ENCODE measurements at regions not wholly inside any gene's neighbourhood (a gene's known extent, or its start where the extent isn't known, plus 50 kb on each side); places are given as distances from the start of the nearest gene placed in this dataset.

DNA sequence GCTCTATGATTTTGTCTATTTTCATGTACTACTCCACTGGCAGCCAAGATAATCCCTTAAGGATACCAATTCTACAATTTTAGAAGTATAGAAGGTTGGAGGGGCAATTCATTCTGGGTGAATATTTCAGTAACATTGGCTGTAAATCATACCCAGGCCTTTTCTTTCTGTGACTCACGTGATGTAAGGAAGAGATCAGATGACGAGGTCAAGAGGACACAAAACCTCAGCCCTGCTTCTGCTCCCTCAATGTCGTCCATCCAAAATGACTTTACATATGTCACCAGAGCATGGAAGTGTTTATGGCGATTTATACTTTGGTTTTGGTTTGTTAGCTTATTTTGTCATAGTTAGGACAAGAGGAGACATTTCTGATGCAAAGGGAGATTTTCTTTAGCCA lies 70.7 kb upstream of the SLC4A4 start (continued):
- TF ChIP-seq TAF1 (IDR thresholded peaks at IDR 0.05; ENCODE audit: borderline replicate concordance, low read depth, low read length) (no peak), NBN (IDR thresholded peaks at IDR 0.05) (no peak), SMARCA5 (IDR thresholded peaks at IDR 0.05) (no peak), SUPT20H (IDR thresholded peaks at IDR 0.05; ENCODE audit: borderline replicate concordance, control insufficient read depth, low read depth, low read length) (no peak), HDAC6 (IDR thresholded peaks at IDR 0.05; ENCODE audit: unreplicated experiment) (no peak), WRNIP1 (IDR thresholded peaks at IDR 0.05; ENCODE audit: borderline replicate concordance, low read depth, low read length) (no peak), FOXK2 (IDR thresholded peaks at IDR 0.05) (no peak)
- TF ChIP-seq, protein P1, sequence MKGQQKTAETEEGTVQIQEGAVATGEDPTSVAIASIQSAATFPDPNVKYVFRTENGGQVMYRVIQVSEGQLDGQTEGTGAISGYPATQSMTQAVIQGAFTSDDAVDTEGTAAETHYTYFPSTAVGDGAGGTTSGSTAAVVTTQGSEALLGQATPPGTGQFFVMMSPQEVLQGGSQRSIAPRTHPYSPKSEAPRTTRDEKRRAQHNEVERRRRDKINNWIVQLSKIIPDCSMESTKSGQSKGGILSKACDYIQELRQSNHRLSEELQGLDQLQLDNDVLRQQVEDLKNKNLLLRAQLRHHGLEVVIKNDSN (IDR thresholded peaks at IDR 0.05; ENCODE audit: borderline replicate concordance, extremely low read length, insufficient read depth, low read depth, low read length), result no peak
- TF ChIP-seq, protein P2, sequence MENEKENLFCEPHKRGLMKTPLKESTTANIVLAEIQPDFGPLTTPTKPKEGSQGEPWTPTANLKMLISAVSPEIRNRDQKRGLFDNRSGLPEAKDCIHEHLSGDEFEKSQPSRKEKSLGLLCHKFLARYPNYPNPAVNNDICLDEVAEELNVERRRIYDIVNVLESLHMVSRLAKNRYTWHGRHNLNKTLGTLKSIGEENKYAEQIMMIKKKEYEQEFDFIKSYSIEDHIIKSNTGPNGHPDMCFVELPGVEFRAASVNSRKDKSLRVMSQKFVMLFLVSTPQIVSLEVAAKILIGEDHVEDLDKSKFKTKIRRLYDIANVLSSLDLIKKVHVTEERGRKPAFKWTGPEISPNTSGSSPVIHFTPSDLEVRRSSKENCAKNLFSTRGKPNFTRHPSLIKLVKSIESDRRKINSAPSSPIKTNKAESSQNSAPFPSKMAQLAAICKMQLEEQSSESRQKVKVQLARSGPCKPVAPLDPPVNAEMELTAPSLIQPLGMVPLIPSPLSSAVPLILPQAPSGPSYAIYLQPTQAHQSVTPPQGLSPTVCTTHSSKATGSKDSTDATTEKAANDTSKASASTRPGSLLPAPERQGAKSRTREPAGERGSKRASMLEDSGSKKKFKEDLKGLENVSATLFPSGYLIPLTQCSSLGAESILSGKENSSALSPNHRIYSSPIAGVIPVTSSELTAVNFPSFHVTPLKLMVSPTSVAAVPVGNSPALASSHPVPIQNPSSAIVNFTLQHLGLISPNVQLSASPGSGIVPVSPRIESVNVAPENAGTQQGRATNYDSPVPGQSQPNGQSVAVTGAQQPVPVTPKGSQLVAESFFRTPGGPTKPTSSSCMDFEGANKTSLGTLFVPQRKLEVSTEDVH (IDR thresholded peaks at IDR 0.05; ENCODE audit: low read depth, partially characterized antibody), result no peak

DNA sequence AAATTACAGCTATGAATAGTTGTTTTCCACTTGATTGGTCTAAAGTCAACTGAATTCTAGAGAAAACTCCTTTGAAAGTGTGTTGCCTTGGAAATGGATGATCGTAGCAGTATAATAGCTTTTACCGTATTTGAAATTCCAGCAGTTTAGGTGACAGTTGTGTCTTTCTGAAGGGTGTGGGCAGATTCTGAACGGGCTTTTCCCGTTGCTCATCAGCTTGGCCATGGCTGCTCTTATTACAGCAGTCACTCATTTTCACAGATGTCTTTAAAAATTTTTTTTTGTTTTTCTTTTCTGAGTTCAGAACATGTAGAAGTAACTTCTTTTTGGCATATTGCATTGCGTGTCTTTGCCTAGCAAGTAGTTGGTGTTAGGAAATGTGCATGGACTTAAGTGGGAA lies 69.6 kb upstream of the SLC4A4 start:
- Histone ChIP-seq H4K20me1 (ENCODE audit: control insufficient read depth, insufficient read depth) (no peaks in the 10 kb centered on the region), H3K79me2 (ENCODE audit: control insufficient read depth, insufficient read depth, low read length) (no peaks in the 10 kb centered on the region), H3K36me3 (ENCODE audit: control insufficient read depth in 2 of 2, insufficient read depth in 2 of 2, low read length in 1 of 2) (no peaks in the 10 kb centered on the region), H3K4me1 (ENCODE audit: control insufficient read depth, insufficient read depth, low read length) (no peaks in the 10 kb centered on the region), H3K27me3 (replicated peaks in 1 of 2; ENCODE audit: control insufficient read depth in 2 of 2, insufficient read depth in 2 of 2, low read length in 1 of 2) (no peaks in the 10 kb centered on the region), H3K27ac (ENCODE audit: control insufficient read depth, insufficient read depth) (no peak overlapping the region), H3K4me2 (ENCODE audit: control insufficient read depth, insufficient read depth) (no peak overlapping the region), H3K9me3 (replicated peaks; ENCODE audit: control insufficient read depth, insufficient read depth, low read length) (no peaks in the 10 kb centered on the region), H3K4me3 (no peak overlapping the region), H2AFZ (ENCODE audit: control insufficient read depth, low read depth, low read length) (no peak overlapping the region), H3K9ac (ENCODE audit: control insufficient read depth, insufficient read depth, low read length) (no peak overlapping the region)
- SMC1A ChIA-PET (ENCODE audit: uncharacterized antibody, unreplicated experiment), result interaction anchor here (0.9 to 3.8 kb wide), 6 partner anchors 9 to 443 kb away, joined by 3 to 21 read pairs (median 10); no protein-coding TSS in a partner anchor
- 68% methylated on average over 5 of the region's 5 CpGs for WGBS (ENCODE audit: insufficient coverage, insufficient replicate concordance, low lambda C conversion rate, missing lambda C conversion rate)
- POLR2A ChIA-PET, result no interaction called here
- DNase-seq (ENCODE audit: low read depth, low spot score) (no peak), ATAC-seq (no peak), FAIRE-seq (no peak)
- in situ Hi-C loops (cut with MboI), result no loop called here
- no TSS peak for BruUV-seq (replicated peaks)
- TF ChIP-seq MYC (IDR thresholded peaks at IDR 0.05; ENCODE audit: insufficient read depth, insufficient read length, insufficient replicate concordance, low read length, severe bottlenecking) (no peak), FOXM1 (IDR thresholded peaks at IDR 0.05; ENCODE audit: low read depth, low read length) (no peak)
- TF ChIP-seq, protein P3, sequence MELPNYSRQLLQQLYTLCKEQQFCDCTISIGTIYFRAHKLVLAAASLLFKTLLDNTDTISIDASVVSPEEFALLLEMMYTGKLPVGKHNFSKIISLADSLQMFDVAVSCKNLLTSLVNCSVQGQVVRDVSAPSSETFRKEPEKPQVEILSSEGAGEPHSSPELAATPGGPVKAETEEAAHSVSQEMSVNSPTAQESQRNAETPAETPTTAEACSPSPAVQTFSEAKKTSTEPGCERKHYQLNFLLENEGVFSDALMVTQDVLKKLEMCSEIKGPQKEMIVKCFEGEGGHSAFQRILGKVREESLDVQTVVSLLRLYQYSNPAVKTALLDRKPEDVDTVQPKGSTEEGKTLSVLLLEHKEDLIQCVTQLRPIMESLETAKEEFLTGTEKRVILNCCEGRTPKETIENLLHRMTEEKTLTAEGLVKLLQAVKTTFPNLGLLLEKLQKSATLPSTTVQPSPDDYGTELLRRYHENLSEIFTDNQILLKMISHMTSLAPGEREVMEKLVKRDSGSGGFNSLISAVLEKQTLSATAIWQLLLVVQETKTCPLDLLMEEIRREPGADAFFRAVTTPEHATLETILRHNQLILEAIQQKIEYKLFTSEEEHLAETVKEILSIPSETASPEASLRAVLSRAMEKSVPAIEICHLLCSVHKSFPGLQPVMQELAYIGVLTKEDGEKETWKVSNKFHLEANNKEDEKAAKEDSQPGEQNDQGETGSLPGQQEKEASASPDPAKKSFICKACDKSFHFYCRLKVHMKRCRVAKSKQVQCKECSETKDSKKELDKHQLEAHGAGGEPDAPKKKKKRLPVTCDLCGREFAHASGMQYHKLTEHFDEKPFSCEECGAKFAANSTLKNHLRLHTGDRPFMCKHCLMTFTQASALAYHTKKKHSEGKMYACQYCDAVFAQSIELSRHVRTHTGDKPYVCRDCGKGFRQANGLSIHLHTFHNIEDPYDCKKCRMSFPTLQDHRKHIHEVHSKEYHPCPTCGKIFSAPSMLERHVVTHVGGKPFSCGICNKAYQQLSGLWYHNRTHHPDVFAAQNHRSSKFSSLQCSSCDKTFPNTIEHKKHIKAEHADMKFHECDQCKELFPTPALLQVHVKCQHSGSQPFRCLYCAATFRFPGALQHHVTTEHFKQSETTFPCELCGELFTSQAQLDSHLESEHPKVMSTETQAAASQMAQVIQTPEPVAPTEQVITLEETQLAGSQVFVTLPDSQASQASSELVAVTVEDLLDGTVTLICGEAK (IDR thresholded peaks at IDR 0.05; ENCODE audit: borderline replicate concordance), result no peak
- TF ChIP-seq, protein P4, sequence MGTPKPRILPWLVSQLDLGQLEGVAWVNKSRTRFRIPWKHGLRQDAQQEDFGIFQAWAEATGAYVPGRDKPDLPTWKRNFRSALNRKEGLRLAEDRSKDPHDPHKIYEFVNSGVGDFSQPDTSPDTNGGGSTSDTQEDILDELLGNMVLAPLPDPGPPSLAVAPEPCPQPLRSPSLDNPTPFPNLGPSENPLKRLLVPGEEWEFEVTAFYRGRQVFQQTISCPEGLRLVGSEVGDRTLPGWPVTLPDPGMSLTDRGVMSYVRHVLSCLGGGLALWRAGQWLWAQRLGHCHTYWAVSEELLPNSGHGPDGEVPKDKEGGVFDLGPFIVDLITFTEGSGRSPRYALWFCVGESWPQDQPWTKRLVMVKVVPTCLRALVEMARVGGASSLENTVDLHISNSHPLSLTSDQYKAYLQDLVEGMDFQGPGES (IDR thresholded peaks at IDR 0.05), result no peak
- CTCF ChIA-PET, result interaction anchor here (1.0 to 5.6 kb wide), 9 partner anchors 9 to 1026 kb away, joined by 3 to 53 read pairs (median 5); no protein-coding TSS in a partner anchor
- intact Hi-C loops (cut with micrococcal nuclease; ENCODE audit: unreplicated experiment), result loop anchor here (5.0 to 10.0 kb wide), 2 partner anchors 614 to 843 kb away; no protein-coding TSS in a partner anchor
- RAD21 ChIA-PET (ENCODE audit: unreplicated experiment), result interaction anchor here (0.5 to 2.6 kb wide), 5 partner anchors 15 to 441 kb away, joined by 4 to 11 read pairs (median 7); no protein-coding TSS in a partner anchor
